Rectal smooth muscle tissue (tissue), 1 donor: ENCODE measurements at regions not wholly inside any gene's neighbourhood (a gene's known extent, or its start where the extent isn't known, plus 50 kb on each side); places are given as distances from the start of the nearest gene placed in this dataset.

ENCODE experiments used
- H3K27ac ChIP-seq: one replicate; pipeline ENCODE4 v1.7.0; 2013; ENCODE audit warnings: low read depth, low read length, inconsistent platforms
- H3K27me3 ChIP-seq: one replicate; pipeline ENCODE4 v1.7.0; 2013; ENCODE audit warnings: low read length; ENCODE audit not compliant: control insufficient read depth, insufficient read depth
- H3K36me3 ChIP-seq: one replicate; pipeline ENCODE4 v1.7.0; 2013; ENCODE audit warnings: low read length; ENCODE audit not compliant: control insufficient read depth, insufficient read depth
- H3K4me1 ChIP-seq: one replicate; pipeline ENCODE4 v1.7.0; 2013; ENCODE audit warnings: low read length; ENCODE audit not compliant: control insufficient read depth, insufficient read depth
- H3K4me3 ChIP-seq: one replicate; pipeline ENCODE4 v1.7.0; 2013; ENCODE audit warnings: low read length
- H3K9ac ChIP-seq: one replicate; pipeline ENCODE4 v1.7.0; 2013; ENCODE audit warnings: low read length

DNA sequence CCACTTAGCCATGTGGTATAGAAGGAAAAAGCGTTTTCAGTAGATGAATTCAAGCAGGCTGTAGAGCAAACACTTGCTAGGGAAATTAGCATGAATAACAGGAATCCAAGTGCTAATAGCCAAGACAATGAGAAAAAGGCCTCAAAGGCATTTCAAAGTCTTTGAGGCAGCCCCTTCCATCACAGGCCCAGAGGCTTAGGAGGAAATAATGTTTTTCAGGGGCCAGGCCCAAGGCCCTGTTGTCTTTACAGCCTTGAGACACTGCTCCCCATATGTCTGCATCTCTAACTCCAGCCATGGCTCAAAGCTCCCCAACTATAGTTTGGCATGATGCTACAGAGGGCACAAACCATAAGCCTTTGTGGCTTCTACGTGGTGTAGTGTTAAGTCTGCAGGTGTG lies 563.5 kb downstream of the TAF11L14 start:
- no peaks in the 10 kb centered on the region for H3K4me1 ChIP-seq
- H3K36me3 ChIP-seq = no peaks in the 10 kb centered on the region
- H3K27me3 ChIP-seq = no peaks in the 10 kb centered on the region
- H3K4me3 ChIP-seq = no peak overlapping the region
- H3K27ac ChIP-seq = no peak overlapping the region
- no peak overlapping the region for H3K9ac ChIP-seq

DNA sequence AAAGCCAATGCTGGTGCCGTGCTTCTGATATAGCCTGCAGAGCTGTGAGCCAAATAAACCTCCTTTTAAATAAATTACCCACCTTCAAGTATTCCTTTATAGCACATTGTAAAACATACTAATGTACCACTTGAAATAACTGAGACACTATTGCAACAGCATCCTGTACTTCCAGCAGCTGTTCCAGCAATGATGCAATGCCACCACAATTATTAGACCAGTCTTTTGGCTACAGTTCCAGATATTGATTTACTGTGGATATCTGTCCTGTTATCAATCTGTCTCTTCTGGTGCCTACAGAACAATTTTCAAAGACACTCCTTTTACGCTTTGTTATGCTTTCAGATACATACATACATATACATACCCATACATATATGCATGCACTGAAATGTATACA lies 567.9 kb downstream of the TAF11L14 start:
- Histone ChIP-seq H3K36me3 (no peaks in the 10 kb centered on the region), H3K4me3 (no peak overlapping the region), H3K27me3 (no peaks in the 10 kb centered on the region), H3K4me1 (no peaks in the 10 kb centered on the region), H3K9ac (no peak overlapping the region), H3K27ac (no peak overlapping the region)

GRCh38 chr5:18203296-18203695 lies 569.0 kb downstream of the TAF11L14 start:
- H3K36me3 ChIP-seq = no peaks in the 10 kb centered on the region
- H3K27me3 ChIP-seq = no peaks in the 10 kb centered on the region
- H3K9ac ChIP-seq = no peak overlapping the region
- no peak overlapping the region for H3K4me3 ChIP-seq
- no peaks in the 10 kb centered on the region for H3K4me1 ChIP-seq
- no peak overlapping the region for H3K27ac ChIP-seq

DNA sequence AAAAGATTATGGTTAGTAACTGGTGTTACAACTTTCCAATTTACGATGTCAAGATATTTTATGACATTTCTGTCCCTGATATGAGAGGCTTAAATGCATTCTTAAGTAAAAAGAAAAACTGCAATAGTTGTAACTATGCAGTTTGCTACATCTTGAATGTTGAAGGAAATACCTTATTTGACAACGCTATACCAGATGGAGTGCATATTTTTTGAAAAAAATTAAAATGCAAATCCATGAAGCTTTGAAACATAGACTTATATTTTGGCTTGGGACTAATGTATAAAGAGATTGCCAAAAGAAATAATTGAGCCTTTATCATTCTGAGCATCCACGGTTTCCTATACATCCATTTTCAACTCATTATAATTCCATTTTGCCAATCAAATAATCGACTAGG lies 579.4 kb downstream of the TAF11L14 start:
- no peaks in the 10 kb centered on the region for H3K36me3 ChIP-seq
- no peaks in the 10 kb centered on the region for H3K27me3 ChIP-seq
- no peak overlapping the region for H3K4me3 ChIP-seq
- no peak overlapping the region for H3K27ac ChIP-seq
- H3K4me1 ChIP-seq = no peaks in the 10 kb centered on the region
- H3K9ac ChIP-seq = no peak overlapping the region

DNA sequence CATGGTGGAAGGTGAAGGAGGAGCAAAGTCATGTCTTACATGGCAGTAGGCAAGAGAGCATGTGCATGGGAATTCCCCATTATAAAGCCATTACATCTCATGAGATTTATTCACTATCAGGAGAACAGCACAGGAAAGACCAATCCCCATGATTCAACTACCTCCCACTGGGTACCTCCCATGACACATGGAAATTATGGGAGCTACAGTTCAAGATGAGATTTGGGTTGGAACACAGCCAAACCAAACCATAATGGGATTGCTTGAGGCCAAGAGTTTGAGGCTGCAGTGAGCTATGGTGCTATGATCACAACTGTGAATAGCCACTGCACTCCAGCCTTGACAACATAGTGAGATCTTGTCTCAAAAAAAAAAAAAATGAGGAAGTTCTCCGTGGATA lies 581.8 kb downstream of the TAF11L14 start:
- H3K9ac ChIP-seq = no peak overlapping the region
- H3K27ac ChIP-seq = no peak overlapping the region
- H3K4me1 ChIP-seq = no peaks in the 10 kb centered on the region
- H3K4me3 ChIP-seq = no peak overlapping the region
- H3K36me3 ChIP-seq = no peaks in the 10 kb centered on the region
- no peaks in the 10 kb centered on the region for H3K27me3 ChIP-seq

DNA sequence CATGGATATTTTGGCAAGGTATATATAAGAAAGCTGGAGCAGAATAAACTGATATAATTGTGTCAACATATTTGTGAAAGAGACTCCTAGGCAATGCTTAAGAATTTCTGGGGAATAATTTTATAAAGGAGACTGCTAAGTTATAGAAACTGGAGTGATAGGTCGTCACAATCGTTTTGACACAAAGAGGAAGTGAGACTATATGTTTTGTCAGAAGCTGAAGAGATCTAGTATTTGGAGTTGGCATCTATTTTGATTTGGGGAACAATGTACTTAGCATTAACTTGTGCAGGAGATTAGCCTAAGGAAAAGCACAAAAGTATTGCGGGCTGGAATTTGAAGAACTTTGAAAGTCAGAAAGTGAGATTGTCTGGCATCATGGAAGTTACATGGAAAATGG lies 582.5 kb downstream of the TAF11L14 start:
- Histone ChIP-seq H3K4me1 (no peaks in the 10 kb centered on the region), H3K27ac (no peak overlapping the region), H3K9ac (no peak overlapping the region)

DNA sequence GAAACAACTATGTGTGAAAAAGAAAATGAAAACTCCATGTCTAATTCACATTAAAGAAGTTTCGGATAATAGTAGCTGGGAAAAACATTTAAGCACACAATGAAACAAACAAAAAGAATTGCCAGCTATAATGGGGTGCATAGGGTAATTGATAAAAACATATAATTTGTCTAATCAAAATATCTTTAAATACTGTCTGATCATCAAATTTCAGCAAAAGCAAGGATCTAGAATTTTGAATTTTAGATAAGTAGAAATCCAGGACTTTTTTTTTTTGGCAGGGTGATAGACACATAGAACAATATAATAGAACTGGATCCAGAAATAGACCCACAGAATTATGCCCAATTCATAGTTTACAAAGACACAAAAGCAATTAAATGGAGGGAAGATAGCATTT lies 585.0 kb downstream of the TAF11L14 start:
- H3K9ac ChIP-seq = no peak overlapping the region
- no peak overlapping the region for H3K27ac ChIP-seq
- no peaks in the 10 kb centered on the region for H3K4me1 ChIP-seq
- H3K27me3 ChIP-seq = no peaks in the 10 kb centered on the region
- H3K36me3 ChIP-seq = no peaks in the 10 kb centered on the region
- H3K4me3 ChIP-seq = no peak overlapping the region

More for the DNA sequence above, 582.5 kb downstream of the TAF11L14 start:
- Histone ChIP-seq H3K36me3 (no peaks in the 10 kb centered on the region), H3K27me3 (no peaks in the 10 kb centered on the region), H3K4me3 (no peak overlapping the region)

DNA sequence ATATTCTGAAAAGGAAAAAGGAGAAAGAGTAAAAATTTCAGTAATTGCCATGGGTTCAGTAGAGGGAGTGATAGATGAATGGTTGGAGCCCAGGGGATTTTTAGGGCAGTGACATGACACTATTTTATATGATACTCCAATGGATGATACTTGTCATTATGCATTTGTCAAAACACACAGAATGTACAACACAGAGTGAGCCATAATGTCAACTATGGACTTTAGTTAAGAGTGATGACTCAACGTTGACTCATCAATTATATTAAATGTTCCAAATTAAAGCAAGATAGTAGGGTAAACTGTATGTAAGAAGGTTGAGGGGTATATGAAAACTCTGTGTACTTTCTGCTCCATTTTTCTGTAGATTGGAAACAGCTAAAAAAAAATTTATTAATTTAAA lies 586.4 kb downstream of the TAF11L14 start:
- Histone ChIP-seq H3K36me3 (no peaks in the 10 kb centered on the region), H3K9ac (no peak overlapping the region), H3K4me1 (no peaks in the 10 kb centered on the region), H3K4me3 (no peak overlapping the region), H3K27ac (no peak overlapping the region), H3K27me3 (no peaks in the 10 kb centered on the region)

DNA sequence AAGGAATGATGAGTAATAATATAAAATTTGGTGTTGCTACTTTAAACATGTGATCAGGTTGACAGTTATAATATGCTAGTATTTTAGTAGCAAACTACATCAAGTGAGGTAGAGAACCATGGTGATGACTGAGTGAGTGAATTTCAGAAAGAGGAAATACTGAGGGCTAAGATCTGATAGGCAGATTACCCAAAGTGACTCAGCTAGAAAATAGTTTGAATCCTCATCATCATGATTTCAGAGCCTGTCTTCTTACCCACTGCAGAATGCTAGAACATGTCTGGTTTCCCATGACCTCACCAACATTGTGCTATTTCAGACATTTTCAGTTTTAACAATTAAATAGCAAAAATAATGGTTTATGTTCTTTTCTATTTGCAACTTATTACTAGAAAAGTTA lies 602.1 kb downstream of the TAF11L14 start:
- H3K9ac ChIP-seq = no peak overlapping the region
- no peak overlapping the region for H3K4me3 ChIP-seq
- H3K27me3 ChIP-seq = no peaks in the 10 kb centered on the region
- no peaks in the 10 kb centered on the region for H3K4me1 ChIP-seq
- no peaks in the 10 kb centered on the region for H3K36me3 ChIP-seq
- H3K27ac ChIP-seq = no peak overlapping the region

DNA sequence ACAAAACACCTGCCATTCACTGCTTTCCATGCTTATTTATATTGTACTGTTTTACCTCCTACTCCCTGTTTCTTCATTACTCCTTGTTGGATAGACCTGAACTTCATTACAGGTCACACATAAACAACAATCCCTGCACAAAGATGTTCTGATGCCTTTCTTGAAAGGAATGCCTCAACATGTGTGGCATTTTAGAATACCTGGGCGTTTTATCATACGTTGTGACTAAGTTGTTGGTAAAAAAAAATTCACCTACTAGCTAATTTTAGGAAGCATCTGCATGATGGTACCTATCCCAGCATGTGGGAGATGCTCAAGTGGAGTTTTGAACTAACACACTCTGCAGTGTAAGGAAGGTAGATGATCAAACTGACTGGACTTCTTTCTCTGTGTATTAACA lies 604.1 kb downstream of the TAF11L14 start:
- Histone ChIP-seq H3K9ac (no peak overlapping the region), H3K36me3 (no peaks in the 10 kb centered on the region), H3K27ac (no peak overlapping the region), H3K4me3 (no peak overlapping the region), H3K27me3 (no peaks in the 10 kb centered on the region), H3K4me1 (no peaks in the 10 kb centered on the region)

DNA sequence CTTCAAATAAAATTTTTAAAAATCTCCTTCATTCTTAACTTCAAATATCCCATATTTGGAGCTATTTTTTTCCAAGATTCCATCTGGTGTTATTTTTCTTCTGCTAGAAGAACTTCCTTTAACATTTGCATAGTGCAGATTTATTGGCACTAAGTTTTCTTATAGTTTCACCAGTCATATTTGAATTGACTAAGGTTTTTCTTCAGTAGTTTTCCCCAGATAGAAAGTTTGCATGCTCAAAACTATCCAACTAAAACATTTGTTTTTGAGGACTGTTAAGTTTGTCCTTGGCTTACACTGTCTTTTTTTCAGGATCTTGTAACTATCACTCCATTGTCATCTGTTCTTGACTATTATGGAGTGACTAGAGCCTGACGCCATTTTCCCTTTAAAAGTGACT lies 606.7 kb downstream of the TAF11L14 start:
- Histone ChIP-seq H3K9ac (no peak overlapping the region), H3K4me3 (no peak overlapping the region), H3K27ac (no peak overlapping the region), H3K4me1 (no peaks in the 10 kb centered on the region), H3K27me3 (no peaks in the 10 kb centered on the region), H3K36me3 (no peaks in the 10 kb centered on the region)

GRCh38 chr5:18243846-18244245 lies 609.6 kb downstream of the TAF11L14 start:
- Histone ChIP-seq H3K9ac (no peak overlapping the region), H3K27me3 (no peaks in the 10 kb centered on the region), H3K4me3 (no peak overlapping the region), H3K4me1 (no peaks in the 10 kb centered on the region), H3K27ac (no peak overlapping the region), H3K36me3 (no peaks in the 10 kb centered on the region)

DNA sequence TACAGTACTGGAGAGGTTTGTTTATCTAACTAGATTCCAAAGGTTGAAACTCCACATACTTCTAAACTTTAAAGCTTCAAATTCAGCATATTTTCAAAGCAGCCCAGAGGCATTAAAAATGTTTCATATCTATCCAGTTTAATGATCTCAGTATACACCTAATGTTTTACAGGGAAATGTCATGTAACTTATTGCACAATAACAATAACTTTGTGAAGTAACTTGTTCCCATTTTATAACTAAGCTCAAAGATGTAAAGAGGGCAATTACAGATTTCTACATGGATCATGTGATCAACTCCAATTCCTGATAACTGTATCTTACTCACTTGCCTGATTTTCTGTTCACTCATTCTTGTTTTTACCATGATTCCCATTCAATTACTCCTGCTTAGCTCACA lies 610.0 kb downstream of the TAF11L14 start:
- no peak overlapping the region for H3K4me3 ChIP-seq
- H3K27ac ChIP-seq = no peak overlapping the region
- H3K9ac ChIP-seq = no peak overlapping the region
- H3K27me3 ChIP-seq = no peaks in the 10 kb centered on the region
- no peaks in the 10 kb centered on the region for H3K4me1 ChIP-seq
- no peaks in the 10 kb centered on the region for H3K36me3 ChIP-seq

DNA sequence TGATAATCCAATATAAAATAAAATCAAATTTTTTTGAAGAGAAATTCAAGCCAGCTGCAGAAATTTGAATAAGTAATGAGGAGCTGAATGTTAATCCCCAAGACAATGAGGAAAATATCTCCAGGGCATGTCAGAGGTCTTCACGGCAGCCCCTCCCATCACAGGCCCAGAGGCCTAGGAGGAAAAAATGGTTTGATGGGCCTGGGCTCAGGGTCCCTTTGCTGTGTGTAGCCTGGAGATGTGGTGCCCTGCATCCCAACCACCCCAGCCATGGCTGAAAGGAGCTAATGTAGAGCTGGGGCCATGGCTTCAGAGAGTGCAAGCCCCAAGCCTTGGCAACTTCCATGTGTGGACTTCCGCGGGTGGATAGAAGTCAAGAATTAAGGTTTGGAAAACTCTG lies 618.3 kb downstream of the TAF11L14 start:
- Histone ChIP-seq H3K4me1 (no peaks in the 10 kb centered on the region), H3K27ac (no peak overlapping the region), H3K4me3 (no peak overlapping the region), H3K27me3 (no peaks in the 10 kb centered on the region), H3K9ac (no peak overlapping the region), H3K36me3 (no peaks in the 10 kb centered on the region)
